Right lobe of liver (tissue), 4 donors: ENCODE measurements at regions not wholly inside any gene's neighbourhood (a gene's known extent, or its start where the extent isn't known, plus 50 kb on each side); places are given as distances from the start of the nearest gene placed in this dataset.

Experiments
- CTCF ChIP-seq, 4 donors: fragments of 200-600 bp in 3 of 4; fragments of 450-650 bp in 1 of 4; IDR thresholded peaks; one replicate each; pipeline versions ENCODE4 v1.5.1 to v1.8.0; 2016 to 2022; ENCODE audit warnings: antibody characterized with exemption in 4 of 4, mild to moderate bottlenecking in 2 of 4
- POLR2A ChIP-seq: fragments of 450-650 bp; IDR thresholded peaks from one replicate; pipeline ENCODE4 v1.6.1; 2017; ENCODE audit warnings: antibody characterized with exemption, mild to moderate bottlenecking
- donor health status: DM: no; HTN: no; CAD: no.
- donor health status: DM: no; HTN: no; CAD: no.
- donor health status: DM: no; HTN: yes; CAD: no.

GRCh38 chr2:55811048-55811447 is 112.5 kb downstream of the EFEMP1 start:
- TF ChIP-seq CTCF (IDR thresholded peaks at IDR 0.05) (no peak), POLR2A (no peak)
